ENCODE measurements at regions not wholly inside any gene's neighbourhood (a gene's known extent, or its start where the extent isn't known, plus 50 kb on each side); places are given as distances from the start of the nearest gene placed in this dataset.
"Not testable (repeated sequence)": the region's sequence is repeated elsewhere in the genome, so short reads cannot be mapped to it uniquely, and the experiment has no call there.

GRCh38 chr16:10323528-10323869 lies 62.4 kb upstream of the ATF7IP2 start:
- intact Hi-C loops (cut with DNase I), result no loop called here
- Histone ChIP-seq H3K4me3 (no peak overlapping the region), H3K27me3 (no peaks in the 10 kb centered on the region), H3K27ac (no peak overlapping the region), H3K9me3 (no peaks in the 10 kb centered on the region), H3K4me1 (no peaks in the 10 kb centered on the region), H3K36me3 (no peaks in the 10 kb centered on the region)
- DNase-seq (ENCODE audit: extremely low spot score in 2 of 2), result no peak
- no peak for TF ChIP-seq POLR2AphosphoS5 (IDR thresholded peaks at IDR 0.05; ENCODE audit: insufficient read depth in 1 of 2, low read depth in 1 of 2)
- no peak for TF ChIP-seq POLR2A (IDR thresholded peaks at IDR 0.05)

DNA sequence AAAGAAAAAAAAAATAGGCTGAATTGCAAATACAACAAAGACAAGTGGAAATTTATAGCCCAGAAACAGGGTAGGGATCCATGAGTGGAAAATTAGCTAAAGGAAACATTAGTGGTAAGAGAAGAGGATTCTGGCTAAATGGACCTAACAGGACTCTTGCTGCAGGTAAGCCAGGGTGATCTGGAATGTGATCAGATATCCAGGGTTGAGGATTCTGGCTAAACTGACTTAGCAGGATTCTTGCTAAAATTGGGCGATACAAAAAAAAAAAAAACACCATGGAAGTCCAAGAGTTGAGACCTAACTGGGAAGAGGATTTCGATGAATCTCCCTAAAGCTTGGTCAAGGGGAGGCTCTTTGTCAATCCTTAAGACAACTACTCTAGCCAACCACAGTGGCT lies 61.7 kb upstream of the ATF7IP2 start:
- Histone ChIP-seq H3K27me3 (no peaks in the 10 kb centered on the region), H3K36me3 (no peaks in the 10 kb centered on the region), H3K27ac (no peak overlapping the region), H3K4me1 (no peaks in the 10 kb centered on the region), H3K4me3 (no peak overlapping the region), H3K9me3 (no peaks in the 10 kb centered on the region)
- TF ChIP-seq POLR2A (IDR thresholded peaks at IDR 0.05), result no peak
- no peak for TF ChIP-seq CTCF (IDR thresholded peaks at IDR 0.05)
- no peak for TF ChIP-seq POLR2AphosphoS5 (IDR thresholded peaks at IDR 0.05; ENCODE audit: insufficient read depth in 1 of 2, low read depth in 1 of 2)
- DNase-seq (ENCODE audit: extremely low spot score in 2 of 2), result no peak
- intact Hi-C loops (cut with DNase I), result no loop called here

GRCh38 chr16:10325783-10326543 lies 59.9 kb upstream of the ATF7IP2 start:
- no peaks in the 10 kb centered on the region for H3K36me3 ChIP-seq
- intact Hi-C loops (cut with DNase I), result no loop called here
- H3K9me3 ChIP-seq, result no peaks in the 10 kb centered on the region
- H3K4me3 ChIP-seq, result no peak overlapping the region
- TF ChIP-seq CTCF (IDR thresholded peaks at IDR 0.05) (no peak), POLR2A (IDR thresholded peaks at IDR 0.05) (no peak), POLR2AphosphoS5 (IDR thresholded peaks at IDR 0.05; ENCODE audit: insufficient read depth in 1 of 2, low read depth in 1 of 2) (no peak)
- no peaks in the 10 kb centered on the region for H3K4me1 ChIP-seq
- no peaks in the 10 kb centered on the region for H3K27me3 ChIP-seq
- H3K27ac ChIP-seq, result no peak overlapping the region
- DNase-seq (ENCODE audit: extremely low spot score in 2 of 2), result no peak

- Histone ChIP-seq H3K4me3 (no peak overlapping the region), H3K27ac (no peak overlapping the region), H3K9me3 (no peaks in the 10 kb centered on the region), H3K36me3 (no peaks in the 10 kb centered on the region), H3K27me3 (no peaks in the 10 kb centered on the region), H3K4me1 (no peaks in the 10 kb centered on the region)
- TF ChIP-seq POLR2AphosphoS5 (IDR thresholded peaks at IDR 0.05; ENCODE audit: insufficient read depth in 1 of 2, low read depth in 1 of 2) (no peak), CTCF (IDR thresholded peaks at IDR 0.05) (no peak), POLR2A (IDR thresholded peaks at IDR 0.05) (no peak)
- intact Hi-C loops (cut with DNase I), result no loop called here
- DNase-seq (ENCODE audit: extremely low spot score in 2 of 2), result no peak
Measured at GRCh38 chr16:10326647-10327046, 59.2 kb upstream of the ATF7IP2 start.

- H3K9me3 ChIP-seq; intact Hi-C loops (cut with DNase I); H3K4me1 ChIP-seq; DNase-seq (ENCODE audit: extremely low spot score in 2 of 2); H3K27ac ChIP-seq; H3K36me3 ChIP-seq; H3K4me3 ChIP-seq; H3K27me3 ChIP-seq: not testable (repeated sequence)
Measured at GRCh38 chr16:10328291-10328690, 57.6 kb upstream of the ATF7IP2 start.

- DNase-seq (ENCODE audit: extremely low spot score in 2 of 2), result no peak
- intact Hi-C loops (cut with DNase I), result no loop called here
- Histone ChIP-seq H3K27ac (no peak overlapping the region), H3K4me1 (no peaks in the 10 kb centered on the region), H3K36me3 (no peaks in the 10 kb centered on the region), H3K9me3 (no peaks in the 10 kb centered on the region), H3K27me3 (no peaks in the 10 kb centered on the region), H3K4me3 (no peak overlapping the region)
- TF ChIP-seq POLR2AphosphoS5 (IDR thresholded peaks at IDR 0.05; ENCODE audit: insufficient read depth in 1 of 2, low read depth in 1 of 2) (no peak), POLR2A (IDR thresholded peaks at IDR 0.05) (no peak), CTCF (IDR thresholded peaks at IDR 0.05) (no peak)
Measured at GRCh38 chr16:10332241-10332640, 53.6 kb upstream of the ATF7IP2 start.
